MM.1S (cell line): ENCODE measurements at regions not wholly inside any gene's neighbourhood (a gene's known extent, or its start where the extent isn't known, plus 50 kb on each side); places are given as distances from the start of the nearest gene placed in this dataset.

ENCODE experiments used
- CTCF ChIP-seq: fragments of 300-600 bp; sonication (generic); IDR thresholded peaks from 2 replicates; pipeline ENCODE4 v1.5.1; 2016; ENCODE audit warnings: antibody characterized with exemption, low read length, mixed read lengths
- EZH2 ChIP-seq: fragments of 300-600 bp; sonication (generic); optimal IDR thresholded peaks from 2 replicates; pipeline ENCODE3; 2017; ENCODE audit warnings: low read depth, mild to moderate bottlenecking, antibody characterized with exemption, low read length, mixed read lengths

GRCh38 chr3:166734734-166735133 lies 645.4 kb downstream of the ZBBX start:
- TF ChIP-seq CTCF (no peak), EZH2 (no peak)
